Gastrocnemius medialis (tissue), 4 donors: ENCODE measurements at regions not wholly inside any gene's neighbourhood (a gene's known extent, or its start where the extent isn't known, plus 50 kb on each side); places are given as distances from the start of the nearest gene placed in this dataset.

Experiments
- ATAC-seq, 2 donors: fragments of 150-250 bp; one replicate each; pipeline ENCODE4 v1.9.1; 2016
- DNase-seq, 2 donors: peaks; one replicate each; pipeline ENCODE4 v3.0.0-alpha.2; 2019
- H3K27ac ChIP-seq, 4 donors: fragments of 200-600 bp; sonication (generic); 1 replicate in 1 of 4; 2 replicates in 3 of 4; pipeline ENCODE4 v1.5.1; 2016 to 2018; ENCODE audit warnings: mild to moderate bottlenecking in 2 of 4, moderate library complexity in 1 of 4
- H3K27me3 ChIP-seq, 3 donors: fragments of 200-600 bp; sonication (generic) in 2 of 3; 1 replicate in 1 of 3; 2 replicates in 2 of 3; pipeline versions ENCODE4 v1.5.1 to v1.6.0; 2016 to 2019; ENCODE audit warnings: mild to moderate bottlenecking in 1 of 3, moderate library complexity in 1 of 3
- H3K36me3 ChIP-seq, 2 donors: fragments of 200-600 bp; sonication (generic) in 1 of 2; one replicate each; pipeline ENCODE4 v1.5.1; 2017 to 2018
- H3K4me1 ChIP-seq, 2 donors: fragments of 200-600 bp; sonication (generic) in 1 of 2; one replicate each; pipeline ENCODE4 v1.5.1; 2016 to 2017; ENCODE audit warnings: mild to moderate bottlenecking in 2 of 2
- H3K4me3 ChIP-seq, 4 donors: fragments of 200-600 bp; sonication (generic) in 3 of 4; 1 replicate in 1 of 4; 2 replicates in 3 of 4; pipeline ENCODE4 v1.5.1; 2016 to 2019; ENCODE audit warnings: mild to moderate bottlenecking in 2 of 4
- H3K9me3 ChIP-seq, 3 donors: fragments of 200-600 bp; sonication (generic) in 2 of 3; 1 replicate in 1 of 3; 2 replicates in 2 of 3; pipeline ENCODE4 v1.5.1; 2016 to 2019
- CTCF ChIP-seq, 5 experiments: fragments of 450-650 bp in 3 of 5; fragments of 200-600 bp in 2 of 5; sonication (generic) in 2 of 5; IDR thresholded peaks in 4 of 5; conservative IDR thresholded peaks in 1 of 5; 1 replicate in 4 of 5; 2 replicates in 1 of 5; pipeline ENCODE4 v1.5.1; 2016 to 2019; ENCODE audit warnings: antibody characterized with exemption in 5 of 5, mild to moderate bottlenecking in 3 of 5, moderate library complexity in 3 of 5
- POLR2A ChIP-seq, 2 donors: fragments of 450-650 bp; IDR thresholded peaks; one replicate each; pipeline ENCODE4 v1.6.1; 2017; ENCODE audit warnings: antibody characterized with exemption in 2 of 2, mild to moderate bottlenecking in 2 of 2, moderate library complexity in 2 of 2
- in situ Hi-C, 4 donors: fragments of 200-750 bp; cut with MboI; loops; one replicate each; pipeline versions ENCODE4 v1.15.0 to v1.8.0; 2017; ENCODE audit warnings: low sequenced_read_pairs in 4 of 4
- intact Hi-C: fragments of 100-400 bp; cut with DNase I; formaldehyde crosslinking; loops from one replicate; pipeline ENCODE4 v1.15.1; 2023; ENCODE audit warnings: low total_unique reads

GRCh38 chr1:183719289-183719688 is 66.2 kb upstream of the APOBEC4 start:
- H3K4me3 ChIP-seq = no peak overlapping the region
- no peaks in the 10 kb centered on the region for H3K27me3 ChIP-seq
- ATAC-seq = no peak
- TF ChIP-seq POLR2A (IDR thresholded peaks at IDR 0.05) (no peak), CTCF (IDR thresholded peaks at IDR 0.05 in 4 of 5, conservative IDR thresholded peaks at IDR 0.05 in 1 of 5) (no peak)
- in situ Hi-C loops (no loop called here), intact Hi-C loops (no loop called here)
- H3K36me3 ChIP-seq = no peaks in the 10 kb centered on the region
- no peak overlapping the region for H3K27ac ChIP-seq
- H3K4me1 ChIP-seq = no peaks in the 10 kb centered on the region
- no peaks in the 10 kb centered on the region for H3K9me3 ChIP-seq
- no peak for DNase-seq

- H3K27ac ChIP-seq = no peak overlapping the region
- no peak for ATAC-seq
- no peak for DNase-seq
- no peaks in the 10 kb centered on the region for H3K4me1 ChIP-seq
- in situ Hi-C loops (no loop called here), intact Hi-C loops (no loop called here)
- H3K9me3 ChIP-seq = no peaks in the 10 kb centered on the region
- H3K27me3 ChIP-seq = no peaks in the 10 kb centered on the region
- H3K36me3 ChIP-seq = no peaks in the 10 kb centered on the region
- TF ChIP-seq POLR2A (IDR thresholded peaks at IDR 0.05) = no peak
- no peak for TF ChIP-seq CTCF (IDR thresholded peaks at IDR 0.05 in 4 of 5, conservative IDR thresholded peaks at IDR 0.05 in 1 of 5)
- no peak overlapping the region for H3K4me3 ChIP-seq
Observed at GRCh38 chr1:183716286-183716685, 63.2 kb upstream of the APOBEC4 start.

- Histone ChIP-seq H3K27ac (no peak overlapping the region), H3K4me3 (no peak overlapping the region), H3K36me3 (no peaks in the 10 kb centered on the region), H3K9me3 (no peaks in the 10 kb centered on the region), H3K27me3 (no peaks in the 10 kb centered on the region), H3K4me1 (no peaks in the 10 kb centered on the region)
- in situ Hi-C loops = no loop called here
- DNase-seq (no peak), ATAC-seq (no peak)
- TF ChIP-seq CTCF (IDR thresholded peaks at IDR 0.05 in 4 of 5, conservative IDR thresholded peaks at IDR 0.05 in 1 of 5) (no peak), POLR2A (IDR thresholded peaks at IDR 0.05) (no peak)
- intact Hi-C loops = no loop called here
Observed at GRCh38 chr1:183711741-183712361, 58.7 kb upstream of the APOBEC4 start.

- no peaks in the 10 kb centered on the region for H3K27me3 ChIP-seq
- H3K9me3 ChIP-seq = no peaks in the 10 kb centered on the region
- TF ChIP-seq CTCF (IDR thresholded peaks at IDR 0.05 in 4 of 5, conservative IDR thresholded peaks at IDR 0.05 in 1 of 5) = no peak
- no peak for TF ChIP-seq POLR2A (IDR thresholded peaks at IDR 0.05)
- intact Hi-C loops (no loop called here), in situ Hi-C loops (no loop called here)
- H3K4me3 ChIP-seq = no peak overlapping the region
- H3K4me1 ChIP-seq = no peaks in the 10 kb centered on the region
- H3K36me3 ChIP-seq = no peaks in the 10 kb centered on the region
- no peak overlapping the region for H3K27ac ChIP-seq
- DNase-seq (no peak), ATAC-seq (no peak)
Observed at GRCh38 chr1:183711165-183711682, 58.1 kb upstream of the APOBEC4 start.

GRCh38 chr1:183710734-183711133 is 57.6 kb upstream of the APOBEC4 start:
- no peak for ATAC-seq
- Histone ChIP-seq H3K4me1 (no peaks in the 10 kb centered on the region), H3K9me3 (no peaks in the 10 kb centered on the region), H3K36me3 (no peaks in the 10 kb centered on the region), H3K4me3 (no peak overlapping the region), H3K27me3 (no peaks in the 10 kb centered on the region), H3K27ac (no peak overlapping the region)
- in situ Hi-C loops = no loop called here
- intact Hi-C loops = no loop called here
- no peak for DNase-seq
- TF ChIP-seq POLR2A (IDR thresholded peaks at IDR 0.05) (no peak), CTCF (IDR thresholded peaks at IDR 0.05 in 4 of 5, conservative IDR thresholded peaks at IDR 0.05 in 1 of 5) (no peak)
